Mesenchymal stem cell (in vitro differentiated cells and primary cell): ENCODE measurements at regions not wholly inside any gene's neighbourhood (a gene's known extent, or its start where the extent isn't known, plus 50 kb on each side); places are given as distances from the start of the nearest gene placed in this dataset.

Source experiments
- DNase-seq: peaks from one replicate; pipeline ENCODE4 v3.0.0-alpha.2; 2013
- H2AFZ ChIP-seq: one replicate; pipeline ENCODE4 v1.6.1; 2013; ENCODE audit warnings: low read depth, mild to moderate bottlenecking, control low read depth, inconsistent platforms, low read length, moderate library complexity
- H2AK5ac ChIP-seq: 2 replicates; pipeline ENCODE4 v1.6.1; 2013; ENCODE audit warnings: low read length, moderate library complexity, mild to moderate bottlenecking, inconsistent platforms; ENCODE audit not compliant: severe bottlenecking
- H2BK120ac ChIP-seq: one replicate; pipeline ENCODE4 v1.6.1; 2013; ENCODE audit warnings: low read depth, mild to moderate bottlenecking, inconsistent platforms, low read length, moderate library complexity
- H2BK12ac ChIP-seq, 2 experiments: one replicate each; pipeline ENCODE4 v1.6.1; 2013; ENCODE audit warnings: inconsistent platforms in 2 of 2, low read length in 2 of 2, mild to moderate bottlenecking in 2 of 2, moderate library complexity in 2 of 2, control low read depth in 1 of 2
- H2BK15ac ChIP-seq: one replicate; pipeline ENCODE4 v1.6.1; 2013; ENCODE audit warnings: mild to moderate bottlenecking, low read depth, inconsistent platforms; ENCODE audit not compliant: poor library complexity, severe bottlenecking
- H2BK5ac ChIP-seq: 2 replicates; pipeline ENCODE4 v1.6.1; 2013; ENCODE audit warnings: low read depth, mild to moderate bottlenecking, low read length, control low read depth, inconsistent platforms; ENCODE audit not compliant: poor library complexity, severe bottlenecking
- H3K14ac ChIP-seq, 2 experiments: one replicate each; pipeline ENCODE4 v1.6.1; 2013; ENCODE audit warnings: inconsistent platforms in 2 of 2, low read length in 2 of 2, control low read depth in 1 of 2, mild to moderate bottlenecking in 1 of 2, moderate library complexity in 1 of 2
- H3K18ac ChIP-seq, 2 experiments: one replicate each; pipeline ENCODE4 v1.6.1; 2013; ENCODE audit warnings: inconsistent platforms in 2 of 2, low read length in 2 of 2, control low read depth in 1 of 2, low read depth in 1 of 2, mild to moderate bottlenecking in 1 of 2
- H3K23ac ChIP-seq, 2 experiments: one replicate each; pipeline ENCODE4 v1.6.1; 2013; ENCODE audit warnings: inconsistent platforms in 2 of 2, low read length in 2 of 2, mild to moderate bottlenecking in 2 of 2, moderate library complexity in 2 of 2, control low read depth in 1 of 2
- H3K27ac ChIP-seq: 2 replicates; pipeline ENCODE4 v1.5.1; 2013; ENCODE audit warnings: mild to moderate bottlenecking, moderate library complexity, low read length, control low read depth, inconsistent platforms; ENCODE audit not compliant: poor library complexity, severe bottlenecking
- H3K27me3 ChIP-seq, 2 experiments: 2 replicates each; pipeline versions ENCODE4 v1.6.1 to v1.7.0; 2013; ENCODE audit warnings: low read length in 2 of 2, mild to moderate bottlenecking in 2 of 2, moderate library complexity in 2 of 2, control low read depth in 1 of 2, inconsistent platforms in 1 of 2; ENCODE audit not compliant: control insufficient read depth in 1 of 2, insufficient read depth in 1 of 2
- H3K36me3 ChIP-seq, 2 experiments: 2 replicates each; pipeline versions ENCODE4 v1.6.1 to v1.7.0; 2013; ENCODE audit warnings: low read length in 2 of 2, control low read depth in 1 of 2, inconsistent platforms in 1 of 2, low read depth in 1 of 2, mild to moderate bottlenecking in 1 of 2; ENCODE audit not compliant: insufficient read depth in 2 of 2, control insufficient read depth in 1 of 2
- H3K4ac ChIP-seq, 2 experiments: one replicate each; pipeline ENCODE4 v1.6.1; 2013; ENCODE audit warnings: inconsistent platforms in 2 of 2, low read length in 2 of 2, mild to moderate bottlenecking in 2 of 2, moderate library complexity in 2 of 2, control low read depth in 1 of 2, low read depth in 1 of 2
- H3K4me1 ChIP-seq: 2 replicates; pipeline ENCODE4 v1.6.1; 2013; ENCODE audit warnings: low read depth, low read length, control low read depth; ENCODE audit not compliant: control insufficient read depth, insufficient read depth
- H3K4me2 ChIP-seq: 2 replicates; pipeline ENCODE4 v1.6.1; 2013; ENCODE audit warnings: low read length, mild to moderate bottlenecking, inconsistent platforms; ENCODE audit not compliant: poor library complexity, severe bottlenecking
- H3K4me3 ChIP-seq, 2 experiments: 2 replicates each; pipeline versions ENCODE4 v1.5.1 to v1.7.0; 2013; ENCODE audit warnings: low read length in 2 of 2, mild to moderate bottlenecking in 2 of 2, control low read depth in 1 of 2, low read depth in 1 of 2; ENCODE audit not compliant: insufficient read depth in 1 of 2
- H3K79me1 ChIP-seq: replicated peaks from 2 replicates; pipeline ENCODE4 v1.6.1; 2013; ENCODE audit warnings: mild to moderate bottlenecking, control low read depth, low read length, inconsistent platforms; ENCODE audit not compliant: poor library complexity, severe bottlenecking
- H3K9ac ChIP-seq: 2 replicates; pipeline ENCODE4 v1.7.0; 2013; ENCODE audit warnings: mild to moderate bottlenecking, low read length, moderate library complexity
- H3K9me3 ChIP-seq: 2 replicates; pipeline ENCODE4 v1.7.0; 2013; ENCODE audit warnings: mild to moderate bottlenecking, low read length; ENCODE audit not compliant: control insufficient read depth
- H4K8ac ChIP-seq: one replicate; pipeline ENCODE4 v1.6.1; 2013; ENCODE audit warnings: inconsistent platforms, mild to moderate bottlenecking, low read length, moderate library complexity
- H4K91ac ChIP-seq: one replicate; pipeline ENCODE4 v1.6.1; 2013; ENCODE audit warnings: mild to moderate bottlenecking, low read length, inconsistent platforms
- WGBS: methylation state at CpG from one replicate; pipeline ENCODE4 v1.1.7; 2013; ENCODE audit warnings: mixed read lengths; 5-methylcytosine and 5-hydroxymethylcytosine counted together

DNA sequence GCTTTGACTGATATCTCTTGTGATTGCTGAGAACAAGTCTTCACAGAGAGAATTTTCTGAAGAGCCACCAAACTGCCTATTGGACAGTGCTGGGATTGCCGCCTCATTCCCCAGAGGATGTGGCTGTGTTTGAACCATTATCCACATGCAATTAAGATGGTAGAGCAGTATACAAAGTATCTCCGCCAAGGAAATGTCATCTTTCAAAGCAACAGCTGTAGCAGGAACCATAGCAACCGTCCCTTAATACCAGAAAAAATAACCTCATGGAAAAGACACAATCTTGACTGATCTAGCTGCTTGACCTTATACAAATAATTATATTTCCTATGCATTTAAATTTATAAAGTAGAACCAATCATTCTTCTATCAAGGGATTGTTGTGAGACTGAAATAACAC lies 772.6 kb upstream of the FAM98A start:
- Histone ChIP-seq H3K36me3 (no peaks in the 10 kb centered on the region), H3K4me2 (no peak overlapping the region), H3K79me1 (no peaks in the 10 kb centered on the region), H3K27me3 (no peaks in the 10 kb centered on the region), H2BK120ac (no peak overlapping the region), H3K18ac (no peak overlapping the region), H2BK12ac (no peak overlapping the region), H4K8ac (no peak overlapping the region), H2BK5ac (no peak overlapping the region), H3K9ac (no peak overlapping the region), H3K4ac (no peak overlapping the region), H3K4me1 (no peaks in the 10 kb centered on the region), H3K23ac (no peak overlapping the region), H3K14ac (no peak overlapping the region), H2AK5ac (no peak overlapping the region), H2AFZ (no peak overlapping the region), H3K9me3 (no peaks in the 10 kb centered on the region), H3K4me3 (no peak overlapping the region), H2BK15ac (no peak overlapping the region), H4K91ac (no peak overlapping the region), H3K27ac (no peak overlapping the region)
- WGBS = 82% methylated on average over 3 of the region's 3 CpGs
- no peak for DNase-seq

DNA sequence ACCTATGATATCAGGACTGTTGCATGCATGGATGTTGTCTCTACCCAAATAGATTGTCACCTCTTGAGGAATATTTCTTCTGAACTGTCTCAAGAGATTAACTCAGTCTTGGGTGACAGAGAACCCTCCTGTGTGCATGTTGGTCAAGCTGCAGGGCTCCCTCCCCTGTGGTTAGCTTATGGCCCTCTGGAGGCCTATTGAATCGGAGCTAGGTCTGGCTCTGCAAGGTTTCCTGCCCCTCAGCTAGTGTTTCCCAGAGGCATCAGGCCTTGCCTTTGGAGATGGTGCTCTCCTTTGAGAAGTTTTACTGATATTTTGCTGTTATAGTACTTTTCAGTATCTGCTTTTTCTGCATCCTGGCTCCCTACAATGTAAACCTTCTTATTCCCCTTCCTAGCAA lies 769.2 kb upstream of the FAM98A start:
- Histone ChIP-seq H3K4me1 (no peaks in the 10 kb centered on the region), H3K4me3 (no peak overlapping the region), H2BK12ac (no peak overlapping the region), H3K23ac (no peak overlapping the region), H3K9me3 (no peaks in the 10 kb centered on the region), H4K8ac (no peak overlapping the region), H3K4me2 (no peak overlapping the region), H2AK5ac (no peak overlapping the region), H3K27ac (no peak overlapping the region), H3K79me1 (no peaks in the 10 kb centered on the region), H2BK5ac (no peak overlapping the region), H3K14ac (no peak overlapping the region), H2AFZ (no peak overlapping the region), H3K27me3 (no peaks in the 10 kb centered on the region), H3K18ac (no peak overlapping the region), H2BK120ac (no peak overlapping the region), H3K4ac (no peak overlapping the region), H4K91ac (no peak overlapping the region), H2BK15ac (no peak overlapping the region), H3K36me3 (no peaks in the 10 kb centered on the region), H3K9ac (no peak overlapping the region)
- 29% methylated on average over 1 of the region's 1 CpG for WGBS
- DNase-seq = no peak

- Histone ChIP-seq H2BK5ac (no peak overlapping the region), H2BK120ac (no peak overlapping the region), H2AFZ (no peak overlapping the region), H3K9ac (no peak overlapping the region), H2BK12ac (no peak overlapping the region), H2BK15ac (no peak overlapping the region), H3K27me3 (no peaks in the 10 kb centered on the region), H3K4me2 (peak overlapping the region; percentile 4), H4K8ac (no peak overlapping the region), H3K14ac (no peak overlapping the region), H3K4ac (no peak overlapping the region), H3K27ac (peak overlapping the region; percentile 87), H3K79me1 (no peaks in the 10 kb centered on the region), H3K23ac (no peak overlapping the region), H3K18ac (no peak overlapping the region), H3K4me1 (no peaks in the 10 kb centered on the region), H3K4me3 (no peak overlapping the region), H2AK5ac (no peak overlapping the region), H4K91ac (no peak overlapping the region), H3K9me3 (no peaks in the 10 kb centered on the region), H3K36me3 (no peaks in the 10 kb centered on the region)
- WGBS = no CpG with 5 or more reads among the region's 3 CpGs
- DNase-seq = no peak
These were observed 766.8 kb upstream of the FAM98A start for GRCh38 chr2:34365932-34366331.

GRCh38 chr2:34365512-34365911 lies 766.4 kb upstream of the FAM98A start:
- no peak overlapping the region for H2BK15ac ChIP-seq
- no CpG with 5 or more reads among the region's 2 CpGs for WGBS

More at GRCh38 chr2:34365512-34365911, 766.4 kb upstream of the FAM98A start:
- H3K4me3 ChIP-seq = no peak overlapping the region
- H2BK120ac ChIP-seq = no peak overlapping the region
- H3K27ac ChIP-seq = peak overlapping the region; percentile 87
- no peaks in the 10 kb centered on the region for H3K36me3 ChIP-seq
- no peak overlapping the region for H3K9ac ChIP-seq
- no peak overlapping the region for H4K8ac ChIP-seq
- H3K4me2 ChIP-seq = no peak overlapping the region
- no peak overlapping the region for H4K91ac ChIP-seq
- H3K18ac ChIP-seq = no peak overlapping the region
- H2BK12ac ChIP-seq = no peak overlapping the region
- H3K4ac ChIP-seq = no peak overlapping the region
- no peaks in the 10 kb centered on the region for H3K4me1 ChIP-seq
- no peak for DNase-seq
- no peak overlapping the region for H2AFZ ChIP-seq
- no peaks in the 10 kb centered on the region for H3K79me1 ChIP-seq
- no peak overlapping the region for H2AK5ac ChIP-seq
- H3K9me3 ChIP-seq = no peaks in the 10 kb centered on the region
- H3K14ac ChIP-seq = no peak overlapping the region
- H3K23ac ChIP-seq = no peak overlapping the region
- H2BK5ac ChIP-seq = no peak overlapping the region
- no peaks in the 10 kb centered on the region for H3K27me3 ChIP-seq
